Tibial nerve (tissue), 4 donors: ENCODE measurements at regions not wholly inside any gene's neighbourhood (a gene's known extent, or its start where the extent isn't known, plus 50 kb on each side); places are given as distances from the start of the nearest gene placed in this dataset.
"Not testable (repeated sequence)": the region's sequence is repeated elsewhere in the genome, so short reads cannot be mapped to it uniquely, and the experiment has no call there.

ENCODE experiments used
- DNase-seq, 2 donors: peaks; one replicate each; pipeline ENCODE4 v3.0.0-alpha.2; 2019; ENCODE audit warnings: low spot score in 2 of 2
- H3K27ac ChIP-seq, 4 donors: fragments of 200-600 bp; sonication (generic) in 3 of 4; one replicate each; pipeline ENCODE4 v1.5.1; 2017 to 2019; ENCODE audit warnings: mild to moderate bottlenecking in 1 of 4
- H3K27me3 ChIP-seq, 2 donors: fragments of 200-600 bp; sonication (generic) in 1 of 2; one replicate each; pipeline versions ENCODE4 v1.5.1 to v1.6.0; 2017 to 2019
- H3K36me3 ChIP-seq, 3 donors: fragments of 200-600 bp; sonication (generic); one replicate each; pipeline ENCODE4 v1.5.1; 2018 to 2019
- H3K4me1 ChIP-seq, 4 donors: fragments of 200-600 bp; sonication (generic) in 3 of 4; one replicate each; pipeline ENCODE4 v1.5.1; 2017 to 2019
- H3K4me3 ChIP-seq, 4 donors: fragments of 200-600 bp; sonication (generic) in 3 of 4; one replicate each; pipeline ENCODE4 v1.5.1; 2017 to 2019; ENCODE audit warnings: mild to moderate bottlenecking in 1 of 4, moderate library complexity in 1 of 4
- H3K9me3 ChIP-seq, 4 donors: fragments of 200-600 bp; sonication (generic) in 3 of 4; one replicate each; pipeline ENCODE4 v1.5.1; 2017 to 2019
- CTCF ChIP-seq, 5 experiments: fragments of 200-600 bp in 3 of 5; fragments of 450-650 bp in 2 of 5; sonication (generic) in 3 of 5; IDR thresholded peaks; one replicate each; pipeline ENCODE4 v1.5.1; 2016 to 2019; ENCODE audit warnings: antibody characterized with exemption in 5 of 5, mild to moderate bottlenecking in 3 of 5, moderate library complexity in 2 of 5
- EP300 ChIP-seq, 2 donors: sonication (generic); formaldehyde crosslinking; IDR thresholded peaks; one replicate each; pipeline ENCODE4 v1.6.1; 2017; ENCODE audit warnings: antibody characterized with exemption in 2 of 2, mild to moderate bottlenecking in 1 of 2
- POLR2A ChIP-seq, 2 donors: fragments of 450-650 bp; IDR thresholded peaks; one replicate each; pipeline ENCODE4 v1.6.1; 2017; ENCODE audit warnings: antibody characterized with exemption in 2 of 2, mild to moderate bottlenecking in 2 of 2, moderate library complexity in 2 of 2
- WGBS, 2 donors: methylation state at CpG; one replicate each; pipeline ENCODE4 v1.1.5; 2018; 5-methylcytosine and 5-hydroxymethylcytosine counted together

GRCh38 chr1:208737161-208737560 is 493.0 kb upstream of the PLXNA2 start:
- Histone ChIP-seq H3K27me3 (no peaks in the 10 kb centered on the region), H3K4me3 (no peak overlapping the region), H3K9me3 (peaks cover 0 to 21% (median 0%) of the 10 kb centered on the region in 4 donors), H3K36me3 (no peaks in the 10 kb centered on the region), H3K27ac (no peak overlapping the region), H3K4me1 (peaks cover 0 to 7% (median 0%) of the 10 kb centered on the region in 4 donors)
- no peak for TF ChIP-seq POLR2A (IDR thresholded peaks at IDR 0.05)
- no peak for TF ChIP-seq CTCF (IDR thresholded peaks at IDR 0.05)
- TF ChIP-seq EP300 (IDR thresholded peaks at IDR 0.05) = no peak
- 82 to 89% methylated on average over 4 of the region's 4 CpGs for WGBS, 2 donors
- no peak for DNase-seq

GRCh38 chr1:208737922-208738321 is 493.7 kb upstream of the PLXNA2 start:
- no peak for TF ChIP-seq CTCF (IDR thresholded peaks at IDR 0.05)
- no peak overlapping the region for H3K4me3 ChIP-seq
- H3K4me1 ChIP-seq = no peaks in the 10 kb centered on the region
- WGBS, 2 donors = 91% methylated on average over 4 of the region's 4 CpGs
- no peak for DNase-seq
- no peak overlapping the region for H3K27ac ChIP-seq
- no peaks in the 10 kb centered on the region for H3K36me3 ChIP-seq
- no peaks in the 10 kb centered on the region for H3K27me3 ChIP-seq
- H3K9me3 ChIP-seq = peaks cover 0 to 21% (median 0%) of the 10 kb centered on the region in 4 donors

- H3K4me1 ChIP-seq, H3K27ac ChIP-seq, H3K27me3 ChIP-seq, H3K4me3 ChIP-seq, H3K36me3 ChIP-seq, DNase-seq: not testable (repeated sequence)
- H3K9me3 ChIP-seq = peaks cover 0 to 21% (median 0%) of the 10 kb centered on the region in 4 donors
- 97 to 100% methylated on average over 5 to 12 of the region's 20 CpGs for WGBS, 2 donors
These were observed 495.5 kb upstream of the PLXNA2 start for GRCh38 chr1:208739636-208740035.

GRCh38 chr1:208741296-208741695 is 497.1 kb upstream of the PLXNA2 start:
- no peak for TF ChIP-seq POLR2A (IDR thresholded peaks at IDR 0.05)
- no peak for TF ChIP-seq EP300 (IDR thresholded peaks at IDR 0.05)
- no peak for TF ChIP-seq CTCF (IDR thresholded peaks at IDR 0.05)
- Histone ChIP-seq H3K27me3 (no peaks in the 10 kb centered on the region), H3K4me3 (no peak overlapping the region), H3K36me3 (no peaks in the 10 kb centered on the region), H3K4me1 (no peaks in the 10 kb centered on the region), H3K27ac (no peak overlapping the region), H3K9me3 (peaks cover 0 to 21% (median 0%) of the 10 kb centered on the region in 4 donors)
- no peak for DNase-seq
- 81 to 87% methylated on average over 3 of the region's 3 CpGs for WGBS, 2 donors

- H3K4me1 ChIP-seq = no peaks in the 10 kb centered on the region
- TF ChIP-seq POLR2A (IDR thresholded peaks at IDR 0.05) (no peak), EP300 (IDR thresholded peaks at IDR 0.05) (no peak), CTCF (IDR thresholded peaks at IDR 0.05) (no peak)
- H3K27ac ChIP-seq = no peak overlapping the region
- no peaks in the 10 kb centered on the region for H3K36me3 ChIP-seq
- no peak overlapping the region for H3K4me3 ChIP-seq
- no peak for DNase-seq
- H3K9me3 ChIP-seq = peaks cover 0 to 13% (median 0%) of the 10 kb centered on the region in 4 donors
- 84% methylated on average over 5 of the region's 5 CpGs for WGBS, 2 donors
- H3K27me3 ChIP-seq = no peaks in the 10 kb centered on the region
These were observed 499.2 kb upstream of the PLXNA2 start for GRCh38 chr1:208743361-208743760.

GRCh38 chr1:208747979-208748378 is 503.8 kb upstream of the PLXNA2 start:
- no peak for DNase-seq
- 2 to 4% methylated on average over 6 of the region's 6 CpGs for WGBS, 2 donors
- Histone ChIP-seq H3K27ac (no peak overlapping the region), H3K9me3 (no peaks in the 10 kb centered on the region), H3K27me3 (no peaks in the 10 kb centered on the region), H3K4me1 (no peaks in the 10 kb centered on the region), H3K4me3 (no peak overlapping the region), H3K36me3 (no peaks in the 10 kb centered on the region)
- TF ChIP-seq EP300 (IDR thresholded peaks at IDR 0.05) (no peak), POLR2A (IDR thresholded peaks at IDR 0.05) (no peak), CTCF (IDR thresholded peaks at IDR 0.05) (no peak)
